K562 (cell line): ENCODE measurements at regions not wholly inside any gene's neighbourhood (a gene's known extent, or its start where the extent isn't known, plus 50 kb on each side); places are given as distances from the start of the nearest gene placed in this dataset.

Experiments
- EZH2 ChIP-seq: IDR thresholded peaks from 2 replicates; pipeline ENCODE4 v1.6.1; 2012; ENCODE audit warnings: low read depth, mild to moderate bottlenecking, inconsistent platforms, low read length, borderline replicate concordance
- FOS ChIP-seq: IDR thresholded peaks from 3 replicates; pipeline ENCODE4 v1.6.1; 2011; ENCODE audit not compliant: insufficient read length; ENCODE audit errors: extremely low read depth
- RAD21 ChIP-seq, 2 experiments: fragments of 250-450 bp in 1 of 2; fragments of 450-650 bp in 1 of 2; sonication (Bioruptor Pico) in 1 of 2; formaldehyde crosslinking in 1 of 2; IDR thresholded peaks in 1 of 2; conservative IDR thresholded peaks in 1 of 2; 2 replicates each; pipeline versions ENCODE4 v1.4.0 to v1.8.0; 2020 to 2022; ENCODE audit warnings: mild to moderate bottlenecking in 2 of 2, moderate library complexity in 1 of 2
- TAF9B ChIP-seq: fragments of 450-650 bp; IDR thresholded peaks from 2 replicates; pipeline ENCODE4 v1.6.1; 2018; ENCODE audit warnings: mild to moderate bottlenecking; ENCODE audit not compliant: partially characterized antibody
- ZKSCAN8 ChIP-seq: fragments of 200-800 bp; sonication (Bioruptor generic); IDR thresholded peaks from 2 replicates; pipeline ENCODE4 v1.6.1; 2016; ENCODE audit warnings: missing genetic modification characterization, missing compliant biosample characterization
- TF ChIP-seq, protein P1 (sequence below), 3 experiments: IDR thresholded peaks in 2 of 3; conservative IDR thresholded peaks in 1 of 3; 2 replicates each; pipeline ENCODE4 v1.5.1; 2011 to 2012; ENCODE audit warnings: low read length in 3 of 3, mild to moderate bottlenecking in 3 of 3, control low read depth in 2 of 3, improper control_type of control experiment in 1 of 3, inconsistent platforms in 1 of 3, low read depth in 1 of 3, mixed read lengths in 1 of 3, moderate library complexity in 1 of 3; ENCODE audit not compliant: insufficient read depth in 2 of 3
- TF ChIP-seq, protein P2 (sequence below): fragments of 450-650 bp; conservative IDR thresholded peaks from 2 replicates; pipeline ENCODE4 v1.6.1; 2016; ENCODE audit warnings: missing genetic modification characterization, low read depth, mild to moderate bottlenecking, missing compliant biosample characterization, moderate library complexity

DNA sequence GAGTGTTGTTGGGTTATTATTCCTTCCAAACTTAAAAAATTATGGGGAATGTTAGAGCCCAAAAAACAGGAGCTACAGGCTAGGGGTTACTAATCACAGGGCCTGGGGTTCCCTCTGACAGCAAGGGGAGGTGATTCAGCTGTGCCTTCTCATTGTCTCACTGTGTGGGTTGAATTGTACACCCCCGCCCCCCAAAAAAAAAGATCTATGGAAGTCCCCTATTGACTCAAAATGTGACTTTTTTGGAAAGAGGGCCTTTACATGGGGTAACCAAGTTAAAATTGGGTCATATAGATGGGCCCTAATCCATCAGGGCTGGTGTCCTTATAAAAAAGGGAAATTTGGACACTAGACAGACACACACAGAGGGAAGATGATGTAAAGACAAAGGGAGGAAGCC lies 190.2 kb downstream of the SOX9 start:
- TF ChIP-seq ZKSCAN8 (CRISPR knock-in tag) (no peak), FOS (no peak), RAD21 (CRISPR knock-in tag; conservative IDR thresholded peaks at IDR 0.05 in 1 of 2, IDR thresholded peaks at IDR 0.05 in 1 of 2) (no peak), EZH2 (no peak), TAF9B (no peak)
- TF ChIP-seq, protein P1, sequence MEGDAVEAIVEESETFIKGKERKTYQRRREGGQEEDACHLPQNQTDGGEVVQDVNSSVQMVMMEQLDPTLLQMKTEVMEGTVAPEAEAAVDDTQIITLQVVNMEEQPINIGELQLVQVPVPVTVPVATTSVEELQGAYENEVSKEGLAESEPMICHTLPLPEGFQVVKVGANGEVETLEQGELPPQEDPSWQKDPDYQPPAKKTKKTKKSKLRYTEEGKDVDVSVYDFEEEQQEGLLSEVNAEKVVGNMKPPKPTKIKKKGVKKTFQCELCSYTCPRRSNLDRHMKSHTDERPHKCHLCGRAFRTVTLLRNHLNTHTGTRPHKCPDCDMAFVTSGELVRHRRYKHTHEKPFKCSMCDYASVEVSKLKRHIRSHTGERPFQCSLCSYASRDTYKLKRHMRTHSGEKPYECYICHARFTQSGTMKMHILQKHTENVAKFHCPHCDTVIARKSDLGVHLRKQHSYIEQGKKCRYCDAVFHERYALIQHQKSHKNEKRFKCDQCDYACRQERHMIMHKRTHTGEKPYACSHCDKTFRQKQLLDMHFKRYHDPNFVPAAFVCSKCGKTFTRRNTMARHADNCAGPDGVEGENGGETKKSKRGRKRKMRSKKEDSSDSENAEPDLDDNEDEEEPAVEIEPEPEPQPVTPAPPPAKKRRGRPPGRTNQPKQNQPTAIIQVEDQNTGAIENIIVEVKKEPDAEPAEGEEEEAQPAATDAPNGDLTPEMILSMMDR (IDR thresholded peaks at IDR 0.05 in 2 of 3, conservative IDR thresholded peaks at IDR 0.05 in 1 of 3; ENCODE audit: insufficient read depth in 2 of 3, low read depth in 1 of 3, low read length in 3 of 3) = no peak
- TF ChIP-seq, protein P2, sequence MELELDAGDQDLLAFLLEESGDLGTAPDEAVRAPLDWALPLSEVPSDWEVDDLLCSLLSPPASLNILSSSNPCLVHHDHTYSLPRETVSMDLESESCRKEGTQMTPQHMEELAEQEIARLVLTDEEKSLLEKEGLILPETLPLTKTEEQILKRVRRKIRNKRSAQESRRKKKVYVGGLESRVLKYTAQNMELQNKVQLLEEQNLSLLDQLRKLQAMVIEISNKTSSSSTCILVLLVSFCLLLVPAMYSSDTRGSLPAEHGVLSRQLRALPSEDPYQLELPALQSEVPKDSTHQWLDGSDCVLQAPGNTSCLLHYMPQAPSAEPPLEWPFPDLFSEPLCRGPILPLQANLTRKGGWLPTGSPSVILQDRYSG (tag) = no peak
